ENCODE measurements at regions not wholly inside any gene's neighbourhood (a gene's known extent, or its start where the extent isn't known, plus 50 kb on each side); places are given as distances from the start of the nearest gene placed in this dataset.
"Not testable (repeated sequence)": the region's sequence is repeated elsewhere in the genome, so short reads cannot be mapped to it uniquely, and the experiment has no call there.

DNA sequence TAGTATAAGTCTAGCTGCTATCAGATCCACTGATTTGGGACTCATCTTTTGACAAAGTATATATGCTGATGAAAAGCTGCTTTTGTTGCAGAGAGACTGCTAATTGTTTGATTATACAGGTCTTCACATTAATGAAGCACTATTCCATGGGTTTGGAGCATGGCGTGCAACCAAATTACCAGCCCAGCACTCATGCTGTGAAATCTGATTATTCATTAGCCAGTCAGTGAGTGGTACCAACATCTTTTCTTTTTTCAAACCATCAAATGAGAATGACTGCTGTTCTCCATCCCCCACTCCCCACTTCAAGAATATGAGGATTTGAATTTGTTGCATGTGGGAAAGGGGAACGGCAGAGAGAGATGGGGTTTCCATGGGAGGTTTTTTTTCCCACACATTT is 91.3 kb downstream of the ID4 start:
- Histone ChIP-seq H3K79me2 (ENCODE audit: insufficient read depth, low read length) (no peaks in the 10 kb centered on the region), H3K27me3 (ENCODE audit: insufficient read depth, low read length) (no peaks in the 10 kb centered on the region), H3K4me2 (ENCODE audit: low read length) (no peak overlapping the region), H2AFZ (ENCODE audit: low read length) (no peak overlapping the region), H3K9me2 (ENCODE audit: low read depth, low read length) (no peaks in the 10 kb centered on the region), H3K9ac (ENCODE audit: low read length) (no peak overlapping the region), H3F3A (ENCODE audit: insufficient read depth, low read length) (no peaks in the 10 kb centered on the region), H3K36me3 (ENCODE audit: insufficient read depth, low read length) (no peaks in the 10 kb centered on the region), H4K20me1 (ENCODE audit: insufficient read depth, low read length) (no peaks in the 10 kb centered on the region), H3K4me3 (ENCODE audit: low read depth, low read length, poor library complexity, severe bottlenecking) (no peak overlapping the region), H3K4me1 (ENCODE audit: insufficient read depth, low read length, severe bottlenecking) (no peaks in the 10 kb centered on the region), H3K27ac (ENCODE audit: low read depth, low read length, poor library complexity, severe bottlenecking) (no peak overlapping the region), H3K9me3 (ENCODE audit: low read length) (no peaks in the 10 kb centered on the region)
- TF ChIP-seq, protein P1, sequence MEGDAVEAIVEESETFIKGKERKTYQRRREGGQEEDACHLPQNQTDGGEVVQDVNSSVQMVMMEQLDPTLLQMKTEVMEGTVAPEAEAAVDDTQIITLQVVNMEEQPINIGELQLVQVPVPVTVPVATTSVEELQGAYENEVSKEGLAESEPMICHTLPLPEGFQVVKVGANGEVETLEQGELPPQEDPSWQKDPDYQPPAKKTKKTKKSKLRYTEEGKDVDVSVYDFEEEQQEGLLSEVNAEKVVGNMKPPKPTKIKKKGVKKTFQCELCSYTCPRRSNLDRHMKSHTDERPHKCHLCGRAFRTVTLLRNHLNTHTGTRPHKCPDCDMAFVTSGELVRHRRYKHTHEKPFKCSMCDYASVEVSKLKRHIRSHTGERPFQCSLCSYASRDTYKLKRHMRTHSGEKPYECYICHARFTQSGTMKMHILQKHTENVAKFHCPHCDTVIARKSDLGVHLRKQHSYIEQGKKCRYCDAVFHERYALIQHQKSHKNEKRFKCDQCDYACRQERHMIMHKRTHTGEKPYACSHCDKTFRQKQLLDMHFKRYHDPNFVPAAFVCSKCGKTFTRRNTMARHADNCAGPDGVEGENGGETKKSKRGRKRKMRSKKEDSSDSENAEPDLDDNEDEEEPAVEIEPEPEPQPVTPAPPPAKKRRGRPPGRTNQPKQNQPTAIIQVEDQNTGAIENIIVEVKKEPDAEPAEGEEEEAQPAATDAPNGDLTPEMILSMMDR (IDR thresholded peaks at IDR 0.05; ENCODE audit: low read length), result no peak
- no peak for TF ChIP-seq EZH2 (IDR thresholded peaks at IDR 0.05; ENCODE audit: borderline replicate concordance, low read length)

DNA sequence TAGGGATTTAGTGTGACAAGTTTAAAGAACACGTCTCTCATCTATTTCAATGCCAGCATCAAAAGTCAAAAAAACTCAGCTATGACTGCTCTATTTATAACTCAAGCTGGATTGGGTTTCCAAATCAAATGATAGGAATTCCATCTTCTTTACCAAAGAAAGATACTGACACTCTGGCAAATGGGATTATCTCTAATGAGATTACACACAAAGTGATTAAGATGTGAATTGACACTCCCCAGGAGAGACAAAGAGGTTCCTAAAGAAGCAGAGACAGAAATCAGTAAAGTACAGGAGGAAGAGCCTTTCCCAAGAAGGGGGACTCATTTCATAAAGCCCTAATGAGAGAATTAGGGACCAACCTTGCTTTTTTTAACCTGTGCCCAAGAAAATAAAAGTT is 92.1 kb downstream of the ID4 start:
- Histone ChIP-seq H3K4me1 (ENCODE audit: insufficient read depth, low read length, severe bottlenecking) (no peaks in the 10 kb centered on the region), H3K9ac (ENCODE audit: low read length) (no peak overlapping the region), H3K36me3 (ENCODE audit: insufficient read depth, low read length) (no peaks in the 10 kb centered on the region), H3K27ac (ENCODE audit: low read depth, low read length, poor library complexity, severe bottlenecking) (no peak overlapping the region), H3F3A (ENCODE audit: insufficient read depth, low read length) (no peaks in the 10 kb centered on the region), H3K4me2 (ENCODE audit: low read length) (no peak overlapping the region), H3K9me3 (ENCODE audit: low read length) (no peaks in the 10 kb centered on the region), H3K27me3 (ENCODE audit: insufficient read depth, low read length) (no peaks in the 10 kb centered on the region), H2AFZ (ENCODE audit: low read length) (no peak overlapping the region), H3K4me3 (ENCODE audit: low read depth, low read length, poor library complexity, severe bottlenecking) (no peak overlapping the region), H3K9me2 (ENCODE audit: low read depth, low read length) (no peaks in the 10 kb centered on the region), H3K79me2 (ENCODE audit: insufficient read depth, low read length) (no peaks in the 10 kb centered on the region), H4K20me1 (ENCODE audit: insufficient read depth, low read length) (no peaks in the 10 kb centered on the region)
- no peak for TF ChIP-seq EZH2 (IDR thresholded peaks at IDR 0.05; ENCODE audit: borderline replicate concordance, low read length)
- TF ChIP-seq, protein P1 (IDR thresholded peaks at IDR 0.05; ENCODE audit: low read length), result no peak

DNA sequence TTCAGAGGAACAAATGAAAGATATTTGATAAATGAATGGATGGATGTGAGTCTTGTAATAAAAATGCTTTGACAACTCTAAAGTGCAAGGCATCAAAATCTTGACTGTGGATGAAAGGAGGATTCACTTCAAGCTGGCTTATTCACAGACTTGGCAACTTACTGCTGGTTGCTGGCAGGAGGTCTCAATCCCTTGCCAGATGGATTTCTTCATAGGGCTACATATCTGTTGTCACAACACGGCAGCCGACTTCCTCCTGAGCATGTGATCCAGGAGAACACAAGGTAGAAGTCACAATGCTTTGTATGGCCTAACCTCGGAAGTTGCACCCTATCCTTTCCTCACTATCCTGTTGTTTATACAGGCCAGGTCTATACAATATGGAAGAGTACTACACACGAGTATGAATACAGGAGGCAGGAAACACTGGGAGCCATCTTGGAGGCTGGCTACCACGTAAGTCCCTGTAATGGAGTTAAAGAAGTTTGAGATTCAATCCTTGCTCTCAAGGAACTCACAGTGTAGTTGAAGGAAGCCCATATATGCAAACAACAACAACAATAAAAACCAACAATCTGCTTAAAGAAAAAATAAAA is 97.9 kb downstream of the ID4 start:
- Histone ChIP-seq H3K79me2 (ENCODE audit: insufficient read depth, low read length) (no peaks in the 10 kb centered on the region), H3K4me2 (ENCODE audit: low read length) (no peak overlapping the region), H3K36me3 (ENCODE audit: insufficient read depth, low read length) (no peaks in the 10 kb centered on the region), H3K4me3 (ENCODE audit: low read depth, low read length, poor library complexity, severe bottlenecking) (no peak overlapping the region), H4K20me1 (ENCODE audit: insufficient read depth, low read length) (no peaks in the 10 kb centered on the region), H3K9me3 (ENCODE audit: low read length) (no peaks in the 10 kb centered on the region), H3K9me2 (ENCODE audit: low read depth, low read length) (no peaks in the 10 kb centered on the region), H3K4me1 (ENCODE audit: insufficient read depth, low read length, severe bottlenecking) (no peaks in the 10 kb centered on the region), H3K27ac (ENCODE audit: low read depth, low read length, poor library complexity, severe bottlenecking) (no peak overlapping the region), H3K9ac (ENCODE audit: low read length) (no peak overlapping the region), H3F3A (ENCODE audit: insufficient read depth, low read length) (no peaks in the 10 kb centered on the region), H2AFZ (ENCODE audit: low read length) (no peak overlapping the region), H3K27me3 (ENCODE audit: insufficient read depth, low read length) (no peaks in the 10 kb centered on the region)
- TF ChIP-seq, protein P1 (IDR thresholded peaks at IDR 0.05; ENCODE audit: low read length), result no peak
- TF ChIP-seq EZH2 (IDR thresholded peaks at IDR 0.05; ENCODE audit: borderline replicate concordance, low read length), result no peak

DNA sequence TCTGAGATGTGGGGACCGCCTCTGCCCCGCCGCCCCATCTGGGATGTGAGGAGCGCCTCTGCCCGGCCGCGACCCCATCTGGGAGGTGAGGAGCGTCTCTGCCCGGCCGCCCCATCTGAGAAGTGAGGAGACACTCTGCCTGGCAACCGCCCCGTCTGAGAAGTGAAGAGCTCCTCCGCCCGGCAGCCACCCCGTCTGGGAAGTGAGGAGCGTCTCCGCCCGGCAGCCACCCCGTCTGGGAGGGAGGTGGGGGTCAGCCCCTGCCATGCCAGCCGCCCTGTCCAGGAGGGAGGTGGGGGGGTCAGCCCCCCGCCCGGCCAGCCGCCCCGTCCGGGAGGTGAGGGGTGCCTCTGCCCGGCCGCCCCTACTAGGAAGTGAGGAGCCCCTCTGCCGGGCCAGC is 102.2 kb downstream of the ID4 start:
- H3K79me2 ChIP-seq (ENCODE audit: insufficient read depth, low read length); H4K20me1 ChIP-seq (ENCODE audit: insufficient read depth, low read length); H3K4me2 ChIP-seq (ENCODE audit: low read length); H3K36me3 ChIP-seq (ENCODE audit: insufficient read depth, low read length); H3K4me3 ChIP-seq (ENCODE audit: low read depth, low read length, poor library complexity, severe bottlenecking); H3K9ac ChIP-seq (ENCODE audit: low read length); H3K27me3 ChIP-seq (ENCODE audit: insufficient read depth, low read length); H2AFZ ChIP-seq (ENCODE audit: low read length); H3K4me1 ChIP-seq (ENCODE audit: insufficient read depth, low read length, severe bottlenecking); H3F3A ChIP-seq (ENCODE audit: insufficient read depth, low read length); H3K27ac ChIP-seq (ENCODE audit: low read depth, low read length, poor library complexity, severe bottlenecking); H3K9me3 ChIP-seq (ENCODE audit: low read length); H3K9me2 ChIP-seq (ENCODE audit: low read depth, low read length): not testable (repeated sequence)

- H3K4me2 ChIP-seq (ENCODE audit: low read length), result not testable (repeated sequence)
Measured at GRCh38 chr6:19939926-19940325, 102.8 kb downstream of the ID4 start.

More at GRCh38 chr6:19939926-19940325, 102.8 kb downstream of the ID4 start:
- H3K4me1 ChIP-seq (ENCODE audit: insufficient read depth, low read length, severe bottlenecking); H3K4me3 ChIP-seq (ENCODE audit: low read depth, low read length, poor library complexity, severe bottlenecking); H3K36me3 ChIP-seq (ENCODE audit: insufficient read depth, low read length); H3K27me3 ChIP-seq (ENCODE audit: insufficient read depth, low read length); H3K9me2 ChIP-seq (ENCODE audit: low read depth, low read length); H3F3A ChIP-seq (ENCODE audit: insufficient read depth, low read length); H3K79me2 ChIP-seq (ENCODE audit: insufficient read depth, low read length); H4K20me1 ChIP-seq (ENCODE audit: insufficient read depth, low read length); H3K27ac ChIP-seq (ENCODE audit: low read depth, low read length, poor library complexity, severe bottlenecking); H3K9me3 ChIP-seq (ENCODE audit: low read length); H3K9ac ChIP-seq (ENCODE audit: low read length); H2AFZ ChIP-seq (ENCODE audit: low read length): not testable (repeated sequence)

Measured in OCI-LY1 (cell line).